Colonic mucosa (tissue), 4 donors: ENCODE measurements at regions not wholly inside any gene's neighbourhood (a gene's known extent, or its start where the extent isn't known, plus 50 kb on each side); places are given as distances from the start of the nearest gene placed in this dataset.

Source experiments
- DNase-seq: peaks from one replicate; pipeline ENCODE4 v3.0.0-alpha.2; 2020
- H3K27ac ChIP-seq: fragments of 200-600 bp; one replicate; pipeline ENCODE4 v1.8.0; 2021
- H3K27me3 ChIP-seq: fragments of 200-600 bp; one replicate; pipeline ENCODE4 v1.8.0; 2021
- H3K36me3 ChIP-seq: fragments of 200-600 bp; one replicate; pipeline ENCODE4 v1.8.0; 2021
- H3K4me1 ChIP-seq: fragments of 200-600 bp; one replicate; pipeline ENCODE4 v1.8.0; 2021; ENCODE audit warnings: mild to moderate bottlenecking
- H3K4me3 ChIP-seq: fragments of 200-600 bp; one replicate; pipeline ENCODE4 v1.8.0; 2021
- H3K9ac ChIP-seq, 2 donors: one replicate each; pipeline ENCODE4 v1.7.0; 2013; ENCODE audit warnings: control low read depth in 2 of 2, low read depth in 2 of 2, low read length in 2 of 2
- H3K9me3 ChIP-seq: fragments of 200-600 bp; one replicate; pipeline ENCODE4 v1.8.0; 2021
- intact Hi-C: fragments of 100-400 bp; cut with DNase I; formaldehyde crosslinking; loops from one replicate; pipeline ENCODE4 v1.14.1; 2022
- TF ChIP-seq, protein P1 (sequence below): fragments of 200-600 bp; IDR thresholded peaks from one replicate; pipeline ENCODE4 v1.8.0; 2022; ENCODE audit warnings: antibody characterized with exemption, mild to moderate bottlenecking
- donor health status: healthy.
- donor health status: DM: no; HTN: no; CAD: no.
- donor health status: DM: no; HTN: no; CAD: no.

DNA sequence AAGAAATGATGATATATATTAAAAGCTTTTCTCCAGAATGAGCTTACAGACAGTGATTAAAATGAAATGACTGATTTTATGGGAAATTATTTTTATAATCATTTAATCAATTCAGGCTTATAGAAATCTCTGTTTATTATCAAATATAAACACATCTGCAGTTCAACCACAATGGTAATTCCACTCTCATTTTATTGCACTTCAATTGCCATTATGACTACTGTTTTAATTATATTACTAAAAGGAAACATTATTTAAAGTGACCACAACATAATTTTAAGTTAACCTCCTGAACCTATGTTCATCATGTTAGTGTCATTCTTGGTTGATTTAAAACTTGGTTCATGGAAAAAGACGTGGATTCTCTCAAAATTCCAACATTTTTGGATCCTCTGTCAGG lies 536.3 kb downstream of the SLC6A15 start:
- TF ChIP-seq, protein P1, sequence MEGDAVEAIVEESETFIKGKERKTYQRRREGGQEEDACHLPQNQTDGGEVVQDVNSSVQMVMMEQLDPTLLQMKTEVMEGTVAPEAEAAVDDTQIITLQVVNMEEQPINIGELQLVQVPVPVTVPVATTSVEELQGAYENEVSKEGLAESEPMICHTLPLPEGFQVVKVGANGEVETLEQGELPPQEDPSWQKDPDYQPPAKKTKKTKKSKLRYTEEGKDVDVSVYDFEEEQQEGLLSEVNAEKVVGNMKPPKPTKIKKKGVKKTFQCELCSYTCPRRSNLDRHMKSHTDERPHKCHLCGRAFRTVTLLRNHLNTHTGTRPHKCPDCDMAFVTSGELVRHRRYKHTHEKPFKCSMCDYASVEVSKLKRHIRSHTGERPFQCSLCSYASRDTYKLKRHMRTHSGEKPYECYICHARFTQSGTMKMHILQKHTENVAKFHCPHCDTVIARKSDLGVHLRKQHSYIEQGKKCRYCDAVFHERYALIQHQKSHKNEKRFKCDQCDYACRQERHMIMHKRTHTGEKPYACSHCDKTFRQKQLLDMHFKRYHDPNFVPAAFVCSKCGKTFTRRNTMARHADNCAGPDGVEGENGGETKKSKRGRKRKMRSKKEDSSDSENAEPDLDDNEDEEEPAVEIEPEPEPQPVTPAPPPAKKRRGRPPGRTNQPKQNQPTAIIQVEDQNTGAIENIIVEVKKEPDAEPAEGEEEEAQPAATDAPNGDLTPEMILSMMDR: no peak
- intact Hi-C loops: no loop called here

DNA sequence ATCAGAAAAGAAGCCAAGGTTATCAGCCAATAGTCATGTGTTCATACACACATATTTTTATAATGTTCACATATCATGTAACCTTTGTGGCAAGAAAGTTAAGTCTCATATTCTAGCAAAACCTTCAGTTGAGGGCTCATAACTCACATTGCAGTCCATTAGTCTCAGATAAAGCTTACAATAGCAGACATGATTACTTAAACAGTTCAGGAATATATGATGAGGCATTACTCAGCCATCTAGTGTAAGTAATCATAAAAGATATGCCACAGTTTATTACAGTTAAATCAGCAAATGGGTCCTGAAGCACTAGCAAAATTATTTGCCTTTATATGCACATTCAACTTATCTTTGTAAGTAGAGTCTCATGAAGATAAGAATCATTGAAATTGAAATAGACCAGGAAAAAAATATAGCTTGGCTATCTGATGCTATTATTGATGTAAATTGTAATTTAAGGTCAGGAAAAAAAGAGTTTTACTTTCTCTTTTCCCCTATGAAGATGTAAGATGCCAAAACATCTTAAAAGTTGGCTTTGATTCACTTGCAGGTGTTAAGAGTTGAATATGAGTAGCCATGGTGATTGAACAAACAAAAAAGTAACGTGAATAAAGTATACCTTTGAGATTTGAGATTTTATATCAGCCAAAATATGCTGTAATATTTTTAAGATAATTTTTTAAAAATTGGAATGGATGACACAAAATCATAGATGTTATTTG lies 537.0 kb downstream of the SLC6A15 start:
- TF ChIP-seq, protein P1: no peak
- H3K9ac ChIP-seq: no peak overlapping the region
- no peak overlapping the region for H3K27ac ChIP-seq
- H3K4me3 ChIP-seq: no peak overlapping the region
- intact Hi-C loops: no loop called here
- H3K36me3 ChIP-seq: no peaks in the 10 kb centered on the region
- DNase-seq: no peak
- no peaks in the 10 kb centered on the region for H3K27me3 ChIP-seq
- no peaks in the 10 kb centered on the region for H3K4me1 ChIP-seq
- H3K9me3 ChIP-seq: no peaks in the 10 kb centered on the region

More for the DNA sequence above, 536.3 kb downstream of the SLC6A15 start:
- Histone ChIP-seq H3K9ac (no peak overlapping the region), H3K36me3 (no peaks in the 10 kb centered on the region), H3K4me3 (no peak overlapping the region), H3K9me3 (no peaks in the 10 kb centered on the region), H3K4me1 (no peaks in the 10 kb centered on the region), H3K27me3 (no peaks in the 10 kb centered on the region), H3K27ac (no peak overlapping the region)
- no peak for DNase-seq

DNA sequence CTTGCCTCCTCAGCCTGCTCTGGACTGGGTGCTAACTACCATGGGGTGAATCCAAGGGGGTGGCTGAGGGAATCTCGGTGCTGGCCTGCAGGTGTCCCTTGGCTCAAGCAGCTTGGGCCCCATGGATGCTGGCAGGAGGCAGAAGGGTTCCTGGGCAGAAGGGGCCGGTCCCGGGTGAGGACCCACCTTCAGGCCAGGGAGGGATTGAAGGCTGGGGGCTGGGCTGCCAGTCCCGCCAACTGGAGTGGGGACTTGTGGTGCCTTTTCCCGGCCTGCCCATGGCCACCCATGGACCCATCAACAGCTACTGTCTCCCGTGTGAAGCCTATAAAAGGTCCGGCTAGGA lies 550.1 kb downstream of the SLC6A15 start:
- Histone ChIP-seq H3K27ac (no peak overlapping the region), H3K4me1 (no peaks in the 10 kb centered on the region), H3K9me3 (no peaks in the 10 kb centered on the region), H3K9ac (no peak overlapping the region), H3K36me3 (no peaks in the 10 kb centered on the region), H3K27me3 (no peaks in the 10 kb centered on the region), H3K4me3 (no peak overlapping the region)
- TF ChIP-seq, protein P1: no peak
- intact Hi-C loops: no loop called here
- DNase-seq: no peak

DNA sequence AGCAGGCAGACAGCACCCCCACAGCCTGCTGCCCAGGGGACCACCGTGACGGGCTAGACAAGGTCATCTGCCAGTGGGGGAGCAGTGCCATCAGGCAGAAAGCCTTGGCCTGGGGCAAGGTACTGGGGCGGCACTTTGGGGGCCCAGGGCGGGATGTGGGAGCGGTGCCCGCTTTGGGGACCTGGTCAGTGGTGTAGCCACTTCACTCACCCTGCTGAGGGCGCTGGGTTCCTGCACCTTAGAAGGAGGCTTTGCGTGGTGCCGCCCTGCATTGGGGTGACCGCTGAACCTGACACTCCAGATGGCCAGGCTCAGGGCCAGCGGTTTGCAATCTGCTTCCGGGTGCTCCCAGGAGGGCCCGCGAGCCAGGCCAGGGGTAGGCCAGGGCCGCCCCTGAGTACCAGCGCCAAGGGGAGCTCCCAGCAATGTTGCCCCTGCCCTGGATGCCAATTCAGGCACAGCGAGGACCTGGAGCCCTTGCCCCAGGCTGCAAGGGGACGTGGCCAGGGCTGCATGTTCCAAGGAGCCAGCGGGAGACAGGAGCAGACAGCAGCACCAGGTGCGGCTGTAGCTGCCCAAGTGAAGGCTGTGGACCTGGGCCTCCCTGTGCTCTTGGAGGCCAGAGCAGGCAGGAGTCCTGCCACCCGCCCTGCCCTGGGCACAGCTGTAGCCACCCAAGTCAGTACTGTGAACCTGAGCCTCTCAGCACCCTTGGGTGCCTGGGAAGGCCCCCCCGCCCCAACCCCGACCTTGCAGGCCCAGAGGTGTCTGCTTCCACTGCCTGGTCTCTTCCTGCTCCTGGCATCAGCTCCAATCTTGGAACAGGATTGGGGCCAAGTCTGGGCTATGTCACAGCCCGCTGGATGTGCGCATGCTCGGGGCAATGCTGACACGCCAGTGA lies 550.7 kb downstream of the SLC6A15 start:
- Histone ChIP-seq H3K9me3 (no peaks in the 10 kb centered on the region), H3K4me1 (no peaks in the 10 kb centered on the region), H3K9ac (no peak overlapping the region), H3K27ac (no peak overlapping the region), H3K27me3 (no peaks in the 10 kb centered on the region), H3K36me3 (no peaks in the 10 kb centered on the region), H3K4me3 (no peak overlapping the region)
- DNase-seq: no peak
- TF ChIP-seq, protein P1: no peak
- intact Hi-C loops: no loop called here

DNA sequence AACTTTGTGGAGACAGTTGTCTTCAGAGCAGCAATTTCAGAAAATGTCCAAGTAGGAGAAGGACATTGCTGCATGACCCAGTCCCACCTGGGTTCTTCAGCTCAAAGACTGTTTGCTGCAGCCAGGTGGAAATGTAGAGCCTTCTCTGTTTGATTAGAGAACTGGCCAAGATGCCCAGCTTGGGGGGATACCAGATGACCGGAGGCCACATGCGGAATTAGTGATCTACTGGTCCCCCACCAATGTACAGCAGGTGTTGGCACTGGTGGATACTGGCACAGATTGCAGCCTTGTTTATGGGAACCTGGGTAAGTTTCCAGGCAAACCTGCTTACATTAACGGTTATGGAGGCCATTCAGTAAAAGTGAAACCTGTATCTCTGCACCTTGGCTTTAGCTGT lies 555.3 kb downstream of the SLC6A15 start:
- Histone ChIP-seq H3K9ac (no peak overlapping the region), H3K27me3 (no peaks in the 10 kb centered on the region), H3K27ac (no peak overlapping the region), H3K4me3 (no peak overlapping the region), H3K9me3 (no peaks in the 10 kb centered on the region), H3K4me1 (no peaks in the 10 kb centered on the region), H3K36me3 (no peaks in the 10 kb centered on the region)
- intact Hi-C loops: no loop called here
- DNase-seq: no peak
- TF ChIP-seq, protein P1: no peak
